WTC11 (cell line): ENCODE measurements at regions not wholly inside any gene's neighbourhood (a gene's known extent, or its start where the extent isn't known, plus 50 kb on each side); places are given as distances from the start of the nearest gene placed in this dataset.

ENCODE experiments used
- CTCF ChIP-seq: fragments of 200-600 bp; IDR thresholded peaks from 2 replicates; pipeline ENCODE4 v1.8.0; 2022; ENCODE audit warnings: antibody characterized with exemption
- IRF1 ChIP-seq: sonication (generic); formaldehyde crosslinking; IDR thresholded peaks from 2 replicates; pipeline ENCODE4 v1.8.0; 2023; ENCODE audit warnings: missing genetic modification reagents
- KAT7 ChIP-seq: sonication (generic); formaldehyde crosslinking; IDR thresholded peaks from 2 replicates; pipeline ENCODE4 v1.8.1; 2023; ENCODE audit warnings: missing genetic modification reagents, mild to moderate bottlenecking, borderline replicate concordance
- USF1 ChIP-seq: sonication (generic); formaldehyde crosslinking; IDR thresholded peaks from 2 replicates; pipeline ENCODE4 v1.8.0; 2022; ENCODE audit warnings: mild to moderate bottlenecking, missing genetic modification reagents

- no peak for TF ChIP-seq KAT7 (CRISPR knock-in tag)
- no peak for TF ChIP-seq CTCF
- no peak for TF ChIP-seq USF1 (CRISPR knock-in tag)
- TF ChIP-seq IRF1 (CRISPR knock-in tag) = no peak
Measured at GRCh38 chr14:22390195-22390594, 198.8 kb downstream of the DAD1 start.
